Endothelial cell (in vitro differentiated cells): ENCODE measurements at regions not wholly inside any gene's neighbourhood (a gene's known extent, or its start where the extent isn't known, plus 50 kb on each side); places are given as distances from the start of the nearest gene placed in this dataset.
A peak's percentile ranks its signal among the peaks of the same experiment; 100 is the strongest.

Source experiments
- DNase-seq: peaks from one replicate; pipeline ENCODE4 v3.0.0; 2021; ENCODE audit warnings: low spot score
- H3K27ac Mint-ChIP-seq: one replicate; pipeline ENCODE4 v1.8.0; 2021; ENCODE audit warnings: mixed read lengths, inconsistent platforms; ENCODE audit not compliant: unreplicated experiment
- H3K27me3 Mint-ChIP-seq: one replicate; pipeline ENCODE4 v1.8.0; 2021; ENCODE audit warnings: mild to moderate bottlenecking, moderate library complexity, mixed read lengths, inconsistent platforms; ENCODE audit not compliant: unreplicated experiment
- H3K36me3 Mint-ChIP-seq: one replicate; pipeline ENCODE4 v1.8.0; 2021; ENCODE audit warnings: mild to moderate bottlenecking, low read depth, mixed read lengths, inconsistent platforms; ENCODE audit not compliant: unreplicated experiment
- H3K4me1 Mint-ChIP-seq: one replicate; pipeline ENCODE4 v1.8.0; 2021; ENCODE audit warnings: mild to moderate bottlenecking, mixed read lengths, inconsistent platforms; ENCODE audit not compliant: unreplicated experiment
- H3K4me3 Mint-ChIP-seq: one replicate; pipeline ENCODE4 v1.8.0; 2021; ENCODE audit warnings: mild to moderate bottlenecking, mixed read lengths, inconsistent platforms; ENCODE audit not compliant: unreplicated experiment
- H3K9me3 Mint-ChIP-seq: one replicate; pipeline ENCODE4 v1.8.0; 2021; ENCODE audit warnings: mixed read lengths, inconsistent platforms; ENCODE audit not compliant: unreplicated experiment
- TF ChIP-seq, protein P1 (sequence below): fragments of 200-600 bp; sonication (generic); IDR thresholded peaks from one replicate; pipeline ENCODE4 v1.5.0; 2021; ENCODE audit warnings: antibody characterized with exemption; ENCODE audit not compliant: unreplicated experiment

DNA sequence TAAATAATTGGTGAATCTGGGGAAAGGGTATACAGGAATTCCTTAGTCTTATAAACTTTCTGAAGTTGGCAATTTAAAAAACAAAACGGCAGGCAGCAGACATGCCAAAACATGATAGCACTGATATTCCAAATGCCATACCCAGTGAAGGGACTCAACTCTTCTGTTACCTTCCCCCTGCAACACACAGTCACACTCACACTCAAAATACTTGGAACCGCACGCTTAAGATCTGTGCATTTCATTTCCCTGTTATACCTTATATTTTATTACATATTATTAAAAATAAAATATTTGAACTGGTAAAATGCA lies 123.4 kb downstream of the ZFP36L2 start:
- no peak for DNase-seq
- Mint-ChIP-seq H3K27me3 (peaks cover 13% of the 10 kb centered on the region), H3K36me3 (peaks cover 7% of the 10 kb centered on the region), H3K4me1 (peaks cover 9% of the 10 kb centered on the region), H3K9me3 (no peaks in the 10 kb centered on the region), H3K27ac (no peak overlapping the region), H3K4me3 (no peak overlapping the region)
- TF ChIP-seq, protein P1, sequence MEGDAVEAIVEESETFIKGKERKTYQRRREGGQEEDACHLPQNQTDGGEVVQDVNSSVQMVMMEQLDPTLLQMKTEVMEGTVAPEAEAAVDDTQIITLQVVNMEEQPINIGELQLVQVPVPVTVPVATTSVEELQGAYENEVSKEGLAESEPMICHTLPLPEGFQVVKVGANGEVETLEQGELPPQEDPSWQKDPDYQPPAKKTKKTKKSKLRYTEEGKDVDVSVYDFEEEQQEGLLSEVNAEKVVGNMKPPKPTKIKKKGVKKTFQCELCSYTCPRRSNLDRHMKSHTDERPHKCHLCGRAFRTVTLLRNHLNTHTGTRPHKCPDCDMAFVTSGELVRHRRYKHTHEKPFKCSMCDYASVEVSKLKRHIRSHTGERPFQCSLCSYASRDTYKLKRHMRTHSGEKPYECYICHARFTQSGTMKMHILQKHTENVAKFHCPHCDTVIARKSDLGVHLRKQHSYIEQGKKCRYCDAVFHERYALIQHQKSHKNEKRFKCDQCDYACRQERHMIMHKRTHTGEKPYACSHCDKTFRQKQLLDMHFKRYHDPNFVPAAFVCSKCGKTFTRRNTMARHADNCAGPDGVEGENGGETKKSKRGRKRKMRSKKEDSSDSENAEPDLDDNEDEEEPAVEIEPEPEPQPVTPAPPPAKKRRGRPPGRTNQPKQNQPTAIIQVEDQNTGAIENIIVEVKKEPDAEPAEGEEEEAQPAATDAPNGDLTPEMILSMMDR, result no peak

DNA sequence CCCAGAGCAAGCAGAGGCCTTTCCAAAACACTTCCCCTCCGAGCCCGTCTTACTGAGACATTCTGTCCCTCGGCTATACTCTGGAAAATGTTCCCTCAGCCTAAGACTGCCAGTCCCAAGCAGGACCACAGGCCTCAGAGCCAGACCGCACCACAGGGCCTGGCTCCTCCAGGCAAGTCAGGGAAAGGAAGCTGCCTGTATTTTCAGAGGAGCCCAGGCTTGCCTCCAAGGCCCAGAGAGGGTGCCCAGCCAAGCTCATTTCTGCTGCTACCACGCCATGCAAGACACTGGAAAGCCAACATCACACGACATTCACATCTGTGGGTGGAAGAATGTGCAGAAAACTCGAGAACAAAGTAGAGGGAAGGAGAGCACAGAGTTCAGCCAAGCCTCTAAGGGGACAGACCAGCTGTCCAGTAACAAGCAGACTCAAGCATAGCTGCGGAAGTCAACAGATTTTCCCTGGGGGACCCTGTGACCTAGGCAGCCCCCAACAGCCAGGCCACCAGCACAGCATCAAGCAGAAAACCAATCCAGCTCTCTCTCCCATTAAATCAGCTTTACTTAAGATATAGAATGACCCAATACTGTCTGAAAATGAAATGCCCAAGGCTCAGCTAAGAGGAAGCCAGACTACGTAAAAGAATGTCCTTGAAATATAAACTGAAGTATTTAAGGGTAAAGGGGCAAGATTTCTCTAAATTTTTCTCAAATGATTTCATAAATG lies 123.9 kb downstream of the ZFP36L2 start:
- peaks cover 18% of the 10 kb centered on the region for H3K27me3 Mint-ChIP-seq
- H3K4me1 Mint-ChIP-seq, result peaks cover 13% of the 10 kb centered on the region
- H3K36me3 Mint-ChIP-seq, result peaks cover 7% of the 10 kb centered on the region
- DNase-seq, result no peak
- H3K9me3 Mint-ChIP-seq, result no peaks in the 10 kb centered on the region
- H3K27ac Mint-ChIP-seq, result no peak overlapping the region
- TF ChIP-seq, protein P1, result no peak
- H3K4me3 Mint-ChIP-seq, result no peak overlapping the region

DNA sequence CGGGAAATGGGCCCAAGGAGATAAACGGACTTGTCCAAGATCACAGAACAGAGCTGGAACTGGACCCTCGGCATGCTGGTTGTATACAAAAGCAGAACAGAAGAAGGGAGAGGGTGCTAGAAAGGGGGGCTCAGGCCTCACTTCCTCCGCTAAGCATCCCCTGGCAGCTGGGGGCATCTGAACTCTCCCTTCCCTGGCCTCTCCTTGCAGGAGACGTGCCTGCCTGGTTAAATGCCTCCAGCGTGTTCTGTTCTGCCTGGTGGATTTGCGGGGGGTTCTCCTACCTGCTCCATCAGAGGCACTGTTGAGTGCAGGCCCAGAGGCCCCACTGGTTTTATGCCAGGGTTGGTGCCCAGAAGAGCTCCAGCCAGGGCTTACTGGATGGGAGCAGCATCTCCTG lies 124.7 kb downstream of the ZFP36L2 start:
- peaks cover 4% of the 10 kb centered on the region for H3K9me3 Mint-ChIP-seq
- peaks cover 11% of the 10 kb centered on the region for H3K36me3 Mint-ChIP-seq
- H3K27me3 Mint-ChIP-seq, result peaks cover 18% of the 10 kb centered on the region
- TF ChIP-seq, protein P1, result no peak
- no peak overlapping the region for H3K27ac Mint-ChIP-seq
- H3K4me1 Mint-ChIP-seq, result peaks cover 18% of the 10 kb centered on the region
- DNase-seq, result no peak
- no peak overlapping the region for H3K4me3 Mint-ChIP-seq

DNA sequence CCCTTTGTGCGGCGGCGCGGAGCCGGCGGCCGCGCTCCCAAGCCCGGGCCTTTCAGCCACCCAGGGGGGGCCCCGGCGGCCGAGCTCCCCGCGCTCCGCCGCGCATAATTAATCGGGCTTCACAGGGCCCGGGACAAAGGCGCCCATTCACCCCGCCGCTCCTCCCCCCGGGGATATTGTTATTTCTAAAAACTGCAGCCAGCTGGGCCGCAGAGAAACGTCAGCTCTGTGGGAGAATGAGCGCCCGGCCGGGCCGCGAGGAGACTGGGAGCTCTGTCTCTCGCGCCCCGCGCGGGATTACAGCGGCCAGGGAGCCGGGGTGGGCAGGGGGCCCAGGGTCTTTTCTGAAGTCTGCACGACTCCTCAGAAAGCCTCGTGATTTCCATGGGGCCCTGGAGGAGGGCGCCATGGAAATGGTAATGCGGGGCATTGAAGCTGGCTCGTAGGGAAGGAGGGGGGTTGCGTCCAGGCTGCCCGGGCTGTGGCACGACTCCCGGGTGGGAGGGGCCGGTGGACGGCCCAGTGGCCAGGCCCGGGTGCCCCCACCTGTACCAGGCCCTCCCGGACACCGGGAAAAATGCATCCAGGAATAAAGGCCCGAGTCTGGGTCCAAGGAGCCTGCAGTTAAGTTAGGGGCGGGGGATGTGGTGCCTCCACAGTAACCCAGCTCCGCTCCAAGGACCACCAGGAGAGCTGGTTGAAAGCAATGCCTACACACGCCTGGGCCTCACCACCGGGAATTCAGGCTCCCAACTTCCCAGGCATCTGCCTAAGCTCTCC lies 125.3 kb downstream of the ZFP36L2 start:
- DNase-seq, result peak; percentile 26
- H3K4me3 Mint-ChIP-seq, result no peak overlapping the region
- H3K9me3 Mint-ChIP-seq, result peaks cover 4% of the 10 kb centered on the region
- H3K27ac Mint-ChIP-seq, result no peak overlapping the region
- TF ChIP-seq, protein P1, result no peak
- peaks cover 14% of the 10 kb centered on the region for H3K4me1 Mint-ChIP-seq
- peaks cover 11% of the 10 kb centered on the region for H3K36me3 Mint-ChIP-seq
- peaks cover 18% of the 10 kb centered on the region for H3K27me3 Mint-ChIP-seq

DNA sequence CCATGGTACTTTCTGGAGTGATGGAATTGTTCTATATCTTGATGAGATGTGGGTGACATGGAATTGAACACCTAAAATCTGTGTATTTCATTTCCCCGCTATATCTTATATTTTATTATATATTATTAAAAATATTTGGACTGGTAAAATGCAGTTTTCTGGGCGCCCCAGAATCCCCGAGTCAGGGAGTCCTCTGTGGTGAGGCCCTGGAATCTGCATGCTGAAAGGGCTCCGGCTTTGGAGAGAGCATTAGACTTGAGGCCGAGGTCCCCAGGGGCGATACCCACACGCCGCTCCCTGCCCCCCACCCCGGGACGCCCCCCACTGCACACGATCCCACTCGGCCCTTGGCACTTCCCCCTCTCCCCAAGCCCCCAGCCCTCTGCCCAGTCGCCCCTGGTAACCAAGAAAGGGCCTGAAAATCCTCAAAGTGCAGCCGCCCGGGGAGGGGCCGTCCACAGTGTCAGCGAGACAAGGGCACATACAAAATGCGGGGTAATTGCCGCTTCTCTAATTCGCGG lies 126.0 kb downstream of the ZFP36L2 start:
- H3K4me1 Mint-ChIP-seq, result peaks cover 14% of the 10 kb centered on the region
- TF ChIP-seq, protein P1, result no peak
- no peak overlapping the region for H3K27ac Mint-ChIP-seq
- H3K27me3 Mint-ChIP-seq, result peaks cover 18% of the 10 kb centered on the region
- peaks cover 11% of the 10 kb centered on the region for H3K36me3 Mint-ChIP-seq
- peaks cover 4% of the 10 kb centered on the region for H3K9me3 Mint-ChIP-seq
- DNase-seq, result no peak
- no peak overlapping the region for H3K4me3 Mint-ChIP-seq
